BJ (cell line): ENCODE measurements at regions not wholly inside any gene's neighbourhood (a gene's known extent, or its start where the extent isn't known, plus 50 kb on each side); places are given as distances from the start of the nearest gene placed in this dataset.

ENCODE experiments used
- CTCF ChIA-PET: fragments of 350-600 bp; formaldehyde crosslinking; extraction: SDS; loops from one replicate; lab custom pipeline; 2021; ENCODE audit warnings: antibody characterized with exemption, inconsistent platforms; lab: Yijun Ruan, JAX
- POLR2A ChIA-PET: fragments of 300-600 bp; sonication (Branson Sonifier 250); formaldehyde crosslinking; extraction: SDS; loops from one replicate; lab custom pipeline; 2021; ENCODE audit warnings: antibody characterized with exemption; lab: Charles Lee
- DNase-seq: peaks from one replicate; pipeline ENCODE4 v3.0.0-alpha.2; 2011; ENCODE audit warnings: low read depth
- H3K27me3 ChIP-seq: 2 replicates; pipeline ENCODE4 v1.6.0; 2011; ENCODE audit warnings: low read length; ENCODE audit not compliant: control insufficient read depth, insufficient read depth
- H3K36me3 ChIP-seq: 2 replicates; pipeline ENCODE4 v1.5.1; 2011; ENCODE audit warnings: low read length; ENCODE audit not compliant: control insufficient read depth, insufficient read depth
- H3K4me3 ChIP-seq: 2 replicates; pipeline ENCODE4 v1.5.1; 2011; ENCODE audit warnings: low read depth, mild to moderate bottlenecking, control low read depth, low read length
- TF ChIP-seq, protein P1 (sequence below): IDR thresholded peaks from 2 replicates; pipeline ENCODE4 v1.5.1; 2011; ENCODE audit warnings: low read depth, mild to moderate bottlenecking, control low read depth, inconsistent platforms, low read length, moderate library complexity; ENCODE audit not compliant: insufficient read depth

- no peak overlapping the region for H3K4me3 ChIP-seq
- DNase-seq, result peak; percentile 16
- TF ChIP-seq, protein P1, sequence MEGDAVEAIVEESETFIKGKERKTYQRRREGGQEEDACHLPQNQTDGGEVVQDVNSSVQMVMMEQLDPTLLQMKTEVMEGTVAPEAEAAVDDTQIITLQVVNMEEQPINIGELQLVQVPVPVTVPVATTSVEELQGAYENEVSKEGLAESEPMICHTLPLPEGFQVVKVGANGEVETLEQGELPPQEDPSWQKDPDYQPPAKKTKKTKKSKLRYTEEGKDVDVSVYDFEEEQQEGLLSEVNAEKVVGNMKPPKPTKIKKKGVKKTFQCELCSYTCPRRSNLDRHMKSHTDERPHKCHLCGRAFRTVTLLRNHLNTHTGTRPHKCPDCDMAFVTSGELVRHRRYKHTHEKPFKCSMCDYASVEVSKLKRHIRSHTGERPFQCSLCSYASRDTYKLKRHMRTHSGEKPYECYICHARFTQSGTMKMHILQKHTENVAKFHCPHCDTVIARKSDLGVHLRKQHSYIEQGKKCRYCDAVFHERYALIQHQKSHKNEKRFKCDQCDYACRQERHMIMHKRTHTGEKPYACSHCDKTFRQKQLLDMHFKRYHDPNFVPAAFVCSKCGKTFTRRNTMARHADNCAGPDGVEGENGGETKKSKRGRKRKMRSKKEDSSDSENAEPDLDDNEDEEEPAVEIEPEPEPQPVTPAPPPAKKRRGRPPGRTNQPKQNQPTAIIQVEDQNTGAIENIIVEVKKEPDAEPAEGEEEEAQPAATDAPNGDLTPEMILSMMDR, result no peak
- CTCF ChIA-PET, result no interaction called here
- H3K27me3 ChIP-seq, result no peaks in the 10 kb centered on the region
- POLR2A ChIA-PET, result no interaction called here
- no peaks in the 10 kb centered on the region for H3K36me3 ChIP-seq
Observed at GRCh38 chr1:82185084-82185483, 384.4 kb downstream of the ADGRL2 start.

DNA sequence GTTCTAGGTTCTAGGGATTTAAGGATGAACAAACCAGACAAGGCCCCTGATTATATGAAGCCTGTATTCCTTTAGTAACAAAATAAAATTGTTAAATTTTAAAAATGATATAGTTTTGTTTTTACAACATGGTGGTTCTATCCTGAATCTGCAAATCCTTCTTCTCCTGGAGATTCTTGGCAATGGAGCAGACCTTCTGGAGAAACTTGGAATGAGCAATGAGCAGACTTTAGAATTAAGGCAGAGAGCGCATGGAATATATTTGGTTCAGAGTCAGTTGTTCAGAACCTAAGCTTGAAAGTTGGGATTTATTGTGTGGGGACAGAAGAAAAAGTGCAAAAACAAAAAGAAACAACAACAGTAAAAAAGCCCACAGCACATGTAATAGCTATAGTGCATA lies 381.1 kb downstream of the ADGRL2 start:
- TF ChIP-seq, protein P1, result no peak
- no peak for DNase-seq
- no peak overlapping the region for H3K4me3 ChIP-seq
- H3K36me3 ChIP-seq, result no peaks in the 10 kb centered on the region
- POLR2A ChIA-PET, result no interaction called here
- CTCF ChIA-PET, result no interaction called here
- H3K27me3 ChIP-seq, result no peaks in the 10 kb centered on the region

DNA sequence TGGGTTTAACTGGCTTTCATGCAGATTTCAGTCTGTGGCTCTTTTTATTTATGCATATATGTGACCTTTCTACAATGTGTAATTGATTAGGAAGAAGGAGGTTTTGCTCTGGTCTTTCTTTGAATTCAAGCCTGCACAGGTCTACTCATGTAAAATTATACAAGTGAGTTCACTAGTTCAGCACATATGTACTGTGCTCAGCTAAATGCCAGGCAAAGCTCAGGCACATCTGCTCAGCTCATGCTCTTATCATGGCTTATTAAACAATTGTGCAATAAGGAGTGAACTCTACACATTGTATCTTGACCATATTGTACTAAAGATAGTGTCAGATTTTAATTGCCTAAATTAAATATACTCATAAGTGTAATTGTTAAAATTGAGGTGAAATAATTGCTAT lies 378.4 kb downstream of the ADGRL2 start:
- no peaks in the 10 kb centered on the region for H3K27me3 ChIP-seq
- no peak for DNase-seq

DNA sequence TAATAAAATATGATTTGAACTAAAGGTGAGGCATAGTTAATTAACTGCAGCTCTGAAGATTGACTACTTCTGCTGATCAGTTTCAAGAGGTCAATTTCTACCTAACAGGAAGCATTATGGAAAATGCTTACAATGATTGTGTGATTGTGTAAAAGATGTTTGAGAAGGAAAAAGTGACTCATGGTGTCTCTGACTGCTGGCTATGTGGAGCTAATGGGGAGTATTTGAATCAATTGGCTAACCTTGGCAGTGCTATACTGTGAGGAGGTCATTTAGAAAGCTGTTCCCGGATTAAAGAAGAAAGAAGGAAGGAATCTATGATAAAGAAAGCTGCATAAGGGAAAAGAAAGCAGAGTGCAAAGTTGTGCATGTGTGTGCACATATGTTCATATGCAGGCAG lies 376.5 kb downstream of the ADGRL2 start:
- CTCF ChIA-PET, result no interaction called here
- POLR2A ChIA-PET, result no interaction called here
- H3K4me3 ChIP-seq, result no peak overlapping the region
- DNase-seq, result no peak
- H3K27me3 ChIP-seq, result no peaks in the 10 kb centered on the region
- no peaks in the 10 kb centered on the region for H3K36me3 ChIP-seq
- TF ChIP-seq, protein P1, result no peak

More for the DNA sequence above, 378.4 kb downstream of the ADGRL2 start:
- Histone ChIP-seq H3K36me3 (no peaks in the 10 kb centered on the region), H3K4me3 (no peak overlapping the region)
- ChIA-PET POLR2A (no interaction called here), CTCF (no interaction called here)
- TF ChIP-seq, protein P1, result no peak

GRCh38 chr1:82171955-82172354 lies 371.2 kb downstream of the ADGRL2 start:
- DNase-seq, result no peak
- H3K27me3 ChIP-seq, result no peaks in the 10 kb centered on the region
- CTCF ChIA-PET, result no interaction called here
- TF ChIP-seq, protein P1, result no peak
- no peaks in the 10 kb centered on the region for H3K36me3 ChIP-seq
- H3K4me3 ChIP-seq, result no peak overlapping the region
- POLR2A ChIA-PET, result no interaction called here
